Aorta (tissue), 5 donors: ENCODE measurements at regions not wholly inside any gene's neighbourhood (a gene's known extent, or its start where the extent isn't known, plus 50 kb on each side); places are given as distances from the start of the nearest gene placed in this dataset.

Experiments
- ATAC-seq: fragments of 200-7000 bp; cut with Tn5 transposase; one replicate; pipeline ENCODE4 v1.9.1; 2022; ENCODE audit warnings: moderate library complexity; ENCODE audit not compliant: low FRiP score
- DNase-seq, 2 donors: peaks; one replicate each; pipeline ENCODE4 v3.0.0-alpha.2; 2020
- H3K27ac ChIP-seq, 2 donors: one replicate each; pipeline ENCODE4 v1.5.1; 2013; ENCODE audit warnings: low read length in 2 of 2, mild to moderate bottlenecking in 2 of 2, moderate library complexity in 2 of 2, control low read depth in 1 of 2, inconsistent platforms in 1 of 2, low read depth in 1 of 2
- H3K27me3 ChIP-seq, 2 donors: one replicate each; pipeline ENCODE4 v1.6.1; 2013; ENCODE audit warnings: control low read depth in 1 of 2, low read length in 1 of 2, mild to moderate bottlenecking in 1 of 2, moderate library complexity in 1 of 2; ENCODE audit not compliant: insufficient read depth in 2 of 2, control insufficient read depth in 1 of 2
- H3K36me3 ChIP-seq, 2 donors: one replicate each; pipeline ENCODE4 v1.6.1; 2013; ENCODE audit warnings: control low read depth in 1 of 2, low read length in 1 of 2, mild to moderate bottlenecking in 1 of 2; ENCODE audit not compliant: insufficient read depth in 2 of 2, control insufficient read depth in 1 of 2
- H3K4me1 ChIP-seq, 2 donors: one replicate each; pipeline ENCODE4 v1.6.1; 2013; ENCODE audit warnings: low read length in 2 of 2, control low read depth in 1 of 2, mild to moderate bottlenecking in 1 of 2, moderate library complexity in 1 of 2; ENCODE audit not compliant: insufficient read depth in 2 of 2, control insufficient read depth in 1 of 2
- H3K4me3 ChIP-seq, 2 donors: one replicate each; pipeline ENCODE4 v1.5.1; 2013; ENCODE audit warnings: low read length in 2 of 2, control low read depth in 1 of 2, mild to moderate bottlenecking in 1 of 2
- H3K9me3 ChIP-seq: one replicate; pipeline ENCODE4 v1.6.1; 2013; ENCODE audit warnings: mild to moderate bottlenecking, low read length; ENCODE audit not compliant: control insufficient read depth
- WGBS, 2 donors: extraction: QIAGEN DNeasy Blood & Tissue Kit; methylation state at CpG; one replicate each; pipeline ENCODE4 v1.1.7; 2013; 5-methylcytosine and 5-hydroxymethylcytosine counted together
- intact Hi-C, 2 donors: fragments of 100-400 bp; cut with DNase I; formaldehyde crosslinking; loops; one replicate each; pipeline versions ENCODE4 v1.14.2 to v1.15.0; 2022
- donor health status: healthy with polysubstance abuse.
- donor health status: Bipolar disorder and iron deficiency.
- donor health status: DM: no; HTN: no; CAD: no.
- donor health status: DM: no; HTN: no; CAD: no.
- donor health status: DM: yes; HTN: yes; CAD: no.

DNA sequence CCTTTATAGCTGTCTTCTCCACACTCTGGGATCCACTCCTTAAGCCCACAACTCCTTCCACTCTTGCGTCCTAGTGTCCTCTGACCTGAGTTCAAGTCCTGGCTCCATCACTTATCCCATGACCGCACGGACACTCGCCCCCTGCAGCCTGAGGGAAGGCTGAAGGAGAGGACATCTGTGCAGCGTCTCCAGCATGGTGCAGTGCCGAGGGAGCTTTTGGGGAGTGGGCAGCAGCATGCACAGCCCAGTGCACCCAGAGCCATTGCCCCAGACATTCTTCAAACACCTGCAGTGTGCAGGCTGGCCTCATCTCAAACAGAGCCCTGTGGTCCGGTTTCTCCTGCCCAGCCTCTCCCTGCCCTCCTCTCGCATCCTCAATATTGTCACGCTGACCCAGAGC lies 317.1 kb upstream of the ZMIZ1 start:
- DNase-seq (peak in 1 of 2 donors; percentile 21), ATAC-seq (no peak)
- Histone ChIP-seq H3K27ac (no peak overlapping the region), H3K9me3 (no peaks in the 10 kb centered on the region), H3K36me3 (no peaks in the 10 kb centered on the region), H3K4me1 (no peaks in the 10 kb centered on the region), H3K4me3 (no peak overlapping the region), H3K27me3 (no peaks in the 10 kb centered on the region)
- intact Hi-C loops = no loop called here
- 96 to 97% methylated on average over 9 of the region's 9 CpGs for WGBS, 2 donors

DNA sequence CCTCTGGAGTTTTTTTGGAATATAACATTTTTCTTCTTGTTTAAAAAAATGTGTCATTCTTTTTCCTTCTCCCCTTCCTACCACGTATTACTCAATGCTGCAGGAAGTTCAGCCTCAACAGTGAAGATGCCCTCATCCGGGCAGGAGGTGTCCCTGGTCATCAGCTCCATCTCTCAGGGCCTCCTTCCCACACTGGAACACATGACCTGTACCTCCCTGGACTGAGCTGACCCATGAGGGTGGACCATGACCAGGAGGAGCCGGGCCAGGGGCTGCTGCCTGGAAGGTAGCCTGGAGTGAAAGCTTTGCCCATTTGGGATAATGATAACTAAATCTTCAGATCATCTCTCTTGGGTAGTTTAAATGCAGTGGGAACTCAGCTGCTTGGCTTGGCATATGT lies 316.5 kb upstream of the ZMIZ1 start:
- DNase-seq = peak in 1 of 2 donors; percentile 34
- Histone ChIP-seq H3K27ac (no peak overlapping the region), H3K9me3 (no peaks in the 10 kb centered on the region), H3K4me1 (no peaks in the 10 kb centered on the region), H3K36me3 (no peaks in the 10 kb centered on the region), H3K27me3 (no peaks in the 10 kb centered on the region), H3K4me3 (no peak overlapping the region)
- intact Hi-C loops = no loop called here
- ATAC-seq = no peak
- 80 to 85% methylated on average over 3 of the region's 3 CpGs for WGBS, 2 donors

DNA sequence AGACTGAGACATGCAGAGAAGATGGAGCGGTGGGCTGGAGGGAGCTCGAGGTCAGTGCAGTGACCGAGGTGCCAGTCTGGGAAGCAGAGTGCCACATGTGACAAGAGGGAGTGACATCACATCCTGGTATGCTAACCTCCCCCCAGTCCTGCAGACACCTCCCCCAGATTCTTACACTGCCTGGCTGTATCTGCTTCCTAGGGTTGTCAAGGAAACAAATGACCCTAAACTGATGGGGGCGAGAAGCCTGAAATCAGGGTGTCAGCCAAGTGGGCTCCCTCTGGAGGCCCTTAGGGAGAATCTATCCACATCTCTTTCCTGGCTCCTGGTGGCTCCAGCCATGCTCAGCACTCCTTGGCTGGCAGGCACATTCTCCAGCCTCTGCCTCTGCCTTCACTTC lies 316.1 kb upstream of the ZMIZ1 start:
- intact Hi-C loops = no loop called here
- no peak for ATAC-seq
- no peaks in the 10 kb centered on the region for H3K27me3 ChIP-seq
- WGBS, 2 donors = 93 to 94% methylated on average over 4 of the region's 4 CpGs
- DNase-seq = peak in 1 of 2 donors; percentile 24
- H3K27ac ChIP-seq = no peak overlapping the region
- H3K36me3 ChIP-seq = no peaks in the 10 kb centered on the region
- H3K4me1 ChIP-seq = no peaks in the 10 kb centered on the region
- no peaks in the 10 kb centered on the region for H3K9me3 ChIP-seq
- no peak overlapping the region for H3K4me3 ChIP-seq

DNA sequence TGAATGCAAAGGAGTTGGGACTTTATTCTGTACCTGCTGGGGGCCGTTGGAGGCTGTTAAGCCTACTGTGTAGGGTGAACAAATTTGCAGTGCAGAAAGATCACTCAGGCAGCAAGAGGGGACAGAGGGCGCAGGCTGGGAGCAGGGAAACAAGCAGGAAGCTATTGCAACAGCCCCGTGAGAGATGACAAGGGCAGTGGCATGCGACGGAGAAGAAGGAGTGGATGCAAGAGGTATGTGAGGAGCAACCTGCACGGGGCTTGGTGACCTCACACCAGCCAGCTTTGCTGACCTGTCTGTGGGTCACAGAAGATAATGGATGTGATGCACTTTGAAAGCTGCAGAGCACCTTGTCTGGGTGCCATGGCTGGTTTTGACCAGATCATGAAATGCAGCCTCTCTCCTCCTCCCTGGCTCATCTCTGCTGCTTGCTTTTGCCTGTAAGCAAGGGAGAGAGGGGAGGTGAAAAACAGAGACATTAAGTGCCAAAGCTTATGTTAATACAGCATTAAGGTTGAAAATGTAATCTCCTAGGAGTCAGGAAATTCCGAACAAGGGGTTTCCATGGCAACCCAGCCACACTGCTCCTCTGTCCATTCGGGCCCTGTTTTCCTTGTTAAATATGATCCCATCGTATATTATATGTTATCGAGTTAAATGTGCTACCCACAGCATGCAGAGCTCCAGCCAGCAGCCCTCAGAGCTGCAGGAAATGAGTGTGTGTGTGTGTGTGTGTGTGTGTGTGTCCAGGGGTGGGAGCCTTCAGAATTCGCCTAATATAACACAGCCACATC lies 314.3 kb upstream of the ZMIZ1 start:
- H3K4me1 ChIP-seq = no peaks in the 10 kb centered on the region
- no peaks in the 10 kb centered on the region for H3K27me3 ChIP-seq
- intact Hi-C loops = no loop called here
- H3K4me3 ChIP-seq = no peak overlapping the region
- no peak overlapping the region for H3K27ac ChIP-seq
- ATAC-seq (no peak), DNase-seq (peak in 1 of 2 donors; percentile 45)
- no peaks in the 10 kb centered on the region for H3K9me3 ChIP-seq
- WGBS, 2 donors = 56% methylated on average over 11 of the region's 11 CpGs
- no peaks in the 10 kb centered on the region for H3K36me3 ChIP-seq

DNA sequence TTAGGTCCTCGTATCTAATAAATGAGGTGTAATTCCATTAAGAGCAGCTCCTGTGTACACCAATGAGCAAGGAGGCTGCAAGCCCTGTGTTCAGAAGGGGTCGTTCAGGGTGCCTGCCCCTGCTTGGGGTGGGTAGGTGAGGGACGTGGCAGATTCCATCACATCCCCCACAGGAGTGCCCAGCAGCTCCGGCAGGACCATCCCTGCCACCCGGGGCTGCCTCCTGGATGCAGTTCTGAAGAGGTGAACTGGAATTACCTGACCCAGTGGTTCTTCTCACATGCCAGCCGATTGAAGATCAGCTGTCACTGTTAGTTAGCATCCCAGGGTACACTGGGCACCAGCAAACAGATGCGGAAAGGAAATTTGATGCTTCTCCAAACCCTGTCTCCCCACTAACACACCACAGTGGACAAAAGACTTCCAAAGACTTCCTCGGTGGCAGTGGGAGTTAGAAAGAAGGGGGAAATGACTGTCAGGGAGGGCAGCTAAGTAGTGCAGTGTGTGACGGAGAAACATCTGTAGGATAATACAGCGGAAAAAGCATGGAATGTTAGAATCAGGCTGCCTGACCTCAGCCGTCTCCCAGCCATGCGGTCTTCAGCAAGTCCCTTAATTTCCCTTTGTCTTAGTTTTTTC lies 313.6 kb upstream of the ZMIZ1 start:
- Histone ChIP-seq H3K9me3 (no peaks in the 10 kb centered on the region), H3K27me3 (no peaks in the 10 kb centered on the region), H3K4me3 (no peak overlapping the region), H3K4me1 (no peaks in the 10 kb centered on the region), H3K27ac (no peak overlapping the region), H3K36me3 (no peaks in the 10 kb centered on the region)
- intact Hi-C loops = no loop called here
- WGBS, 2 donors = 80 to 85% methylated on average over 12 of the region's 12 CpGs
- DNase-seq (peak in 1 of 2 donors; percentile 32), ATAC-seq (no peak)

DNA sequence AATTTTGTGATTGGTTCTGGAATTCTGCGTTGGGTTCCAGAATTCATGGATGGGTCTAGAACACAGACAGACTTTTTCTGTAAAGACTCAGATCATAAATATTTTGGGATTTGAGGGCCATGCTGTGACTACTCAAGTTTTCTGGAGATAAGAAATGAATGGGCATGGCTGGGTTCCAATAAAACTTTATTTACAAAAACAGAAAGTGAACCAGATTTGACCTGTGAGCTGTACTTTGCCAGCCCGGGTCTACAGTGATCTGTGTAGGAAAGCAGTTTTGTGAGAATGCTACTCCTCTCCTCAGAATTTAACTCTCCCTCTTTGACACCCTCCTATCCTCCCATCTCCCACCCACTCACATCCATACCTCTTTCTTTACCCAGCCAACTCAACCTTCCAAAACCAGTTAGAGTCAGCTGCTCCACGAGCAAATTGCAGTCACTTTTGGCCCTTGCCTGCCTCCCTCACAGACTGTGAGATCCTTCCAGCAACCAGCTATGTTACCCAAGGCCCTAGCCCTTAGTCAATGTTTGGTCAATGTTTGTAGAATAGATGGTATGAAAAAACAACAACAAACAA lies 312.8 kb upstream of the ZMIZ1 start:
- Histone ChIP-seq H3K27me3 (no peaks in the 10 kb centered on the region), H3K36me3 (no peaks in the 10 kb centered on the region), H3K27ac (no peak overlapping the region), H3K4me1 (no peaks in the 10 kb centered on the region), H3K4me3 (no peak overlapping the region), H3K9me3 (no peaks in the 10 kb centered on the region)
- peak in 1 of 2 donors; percentile 17 for DNase-seq
- intact Hi-C loops = no loop called here
- ATAC-seq = no peak
- 67 to 68% methylated on average over 3 of the region's 3 CpGs for WGBS, 2 donors

DNA sequence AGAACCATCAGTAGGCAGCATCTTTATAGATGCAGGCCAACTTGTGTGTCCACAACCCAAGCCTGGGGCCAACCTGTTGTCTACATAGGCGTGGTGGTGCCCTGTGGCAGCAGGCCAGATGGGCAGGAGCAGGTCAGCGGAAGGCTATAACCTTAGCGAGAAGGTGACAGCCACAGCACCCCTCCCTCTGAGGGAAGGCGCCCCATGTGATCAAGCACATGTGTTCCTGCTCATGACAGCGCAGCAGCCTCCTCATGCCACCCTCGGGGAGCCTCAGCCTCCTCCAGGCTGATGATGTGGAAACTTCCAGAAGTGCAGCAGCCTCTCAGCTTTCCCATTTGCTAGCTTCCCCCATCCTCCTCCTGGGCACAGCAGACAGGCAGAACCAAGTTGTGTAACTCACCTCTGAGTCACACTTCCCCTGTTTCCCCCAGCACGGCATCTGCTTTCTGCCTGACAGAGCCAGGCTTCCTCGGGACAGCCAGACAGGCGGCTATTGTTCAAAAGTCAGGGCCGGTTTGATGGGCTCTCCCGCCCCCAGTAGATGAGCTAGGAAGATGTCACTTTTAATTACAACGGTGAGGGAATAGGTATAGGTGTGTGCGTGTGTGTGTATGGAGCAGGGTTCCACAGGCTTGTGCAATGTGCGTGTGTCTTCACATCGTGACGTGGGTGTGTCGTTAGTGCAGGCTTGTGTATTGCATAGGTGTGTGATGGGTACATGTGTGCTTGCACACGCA lies 312.0 kb upstream of the ZMIZ1 start:
- Histone ChIP-seq H3K9me3 (no peaks in the 10 kb centered on the region), H3K4me3 (no peak overlapping the region), H3K36me3 (no peaks in the 10 kb centered on the region), H3K27ac (no peak overlapping the region), H3K27me3 (no peaks in the 10 kb centered on the region), H3K4me1 (no peaks in the 10 kb centered on the region)
- intact Hi-C loops = no loop called here
- peak; percentile 90 for ATAC-seq
- peak; percentile 84 to 90 for DNase-seq
- 61 to 66% methylated on average over 18 of the region's 18 CpGs for WGBS, 2 donors

DNA sequence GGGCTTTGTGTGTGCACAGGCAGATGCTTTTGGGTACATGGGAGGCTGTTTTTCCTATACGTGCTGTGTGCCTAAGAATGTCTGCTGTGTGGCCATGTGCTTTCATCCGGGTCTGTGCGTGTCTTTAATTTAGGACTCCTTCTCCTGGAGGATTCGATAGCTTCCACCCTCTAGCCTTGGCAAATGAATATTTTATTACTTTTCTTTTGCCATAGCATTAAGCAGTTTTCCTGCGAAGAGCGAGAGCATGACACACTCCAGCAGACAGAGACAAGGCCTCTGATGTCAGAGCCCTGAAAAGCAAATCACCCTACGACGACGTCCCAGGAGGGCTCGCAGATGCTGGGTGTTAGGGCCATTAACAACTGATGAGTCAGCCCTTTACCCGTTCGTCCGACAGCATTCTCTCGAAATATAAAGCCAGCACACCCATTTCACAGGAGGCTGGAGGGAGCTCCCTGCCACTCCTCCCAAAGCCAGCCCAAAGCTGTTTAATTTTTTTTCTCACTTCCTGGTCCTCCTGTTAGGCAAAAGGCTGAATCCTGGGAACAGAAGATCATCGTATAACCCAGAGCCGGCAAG lies 311.3 kb upstream of the ZMIZ1 start:
- Histone ChIP-seq H3K4me3 (no peak overlapping the region), H3K27ac (no peak overlapping the region), H3K36me3 (no peaks in the 10 kb centered on the region), H3K9me3 (no peaks in the 10 kb centered on the region), H3K27me3 (no peaks in the 10 kb centered on the region), H3K4me1 (no peaks in the 10 kb centered on the region)
- ATAC-seq (no peak), DNase-seq (peak in 1 of 2 donors; percentile 27)
- intact Hi-C loops = no loop called here
- WGBS, 2 donors = 87 to 89% methylated on average over 16 of the region's 16 CpGs
